Fibroblast of mammary gland (primary cell): ENCODE measurements at regions not wholly inside any gene's neighbourhood (a gene's known extent, or its start where the extent isn't known, plus 50 kb on each side); places are given as distances from the start of the nearest gene placed in this dataset.

ENCODE experiments used
- DNase-seq: peaks from one replicate; pipeline ENCODE4 v3.0.0-alpha.2; 2010; ENCODE audit warnings: low read depth
- H3K4me3 ChIP-seq: 2 replicates; pipeline ENCODE4 v1.5.1; 2011; ENCODE audit warnings: low read depth, mild to moderate bottlenecking, low read length, moderate library complexity; ENCODE audit not compliant: control insufficient read depth
- TF ChIP-seq, protein P1 (sequence below): conservative IDR thresholded peaks from 2 replicates; pipeline ENCODE4 v1.5.1; 2011; ENCODE audit warnings: low read depth, low read length, inconsistent platforms; ENCODE audit not compliant: control insufficient read depth, insufficient read depth

- DNase-seq: no peak
- TF ChIP-seq, protein P1, sequence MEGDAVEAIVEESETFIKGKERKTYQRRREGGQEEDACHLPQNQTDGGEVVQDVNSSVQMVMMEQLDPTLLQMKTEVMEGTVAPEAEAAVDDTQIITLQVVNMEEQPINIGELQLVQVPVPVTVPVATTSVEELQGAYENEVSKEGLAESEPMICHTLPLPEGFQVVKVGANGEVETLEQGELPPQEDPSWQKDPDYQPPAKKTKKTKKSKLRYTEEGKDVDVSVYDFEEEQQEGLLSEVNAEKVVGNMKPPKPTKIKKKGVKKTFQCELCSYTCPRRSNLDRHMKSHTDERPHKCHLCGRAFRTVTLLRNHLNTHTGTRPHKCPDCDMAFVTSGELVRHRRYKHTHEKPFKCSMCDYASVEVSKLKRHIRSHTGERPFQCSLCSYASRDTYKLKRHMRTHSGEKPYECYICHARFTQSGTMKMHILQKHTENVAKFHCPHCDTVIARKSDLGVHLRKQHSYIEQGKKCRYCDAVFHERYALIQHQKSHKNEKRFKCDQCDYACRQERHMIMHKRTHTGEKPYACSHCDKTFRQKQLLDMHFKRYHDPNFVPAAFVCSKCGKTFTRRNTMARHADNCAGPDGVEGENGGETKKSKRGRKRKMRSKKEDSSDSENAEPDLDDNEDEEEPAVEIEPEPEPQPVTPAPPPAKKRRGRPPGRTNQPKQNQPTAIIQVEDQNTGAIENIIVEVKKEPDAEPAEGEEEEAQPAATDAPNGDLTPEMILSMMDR: no peak
- H3K4me3 ChIP-seq: no peak overlapping the region
Measured at GRCh38 chr9:32873131-32873530, 89.8 kb downstream of the TMEM215 start.

- DNase-seq: peak; percentile 12
- H3K4me3 ChIP-seq: no peak overlapping the region
- TF ChIP-seq, protein P1: no peak
Measured at GRCh38 chr9:32873553-32873952, 90.2 kb downstream of the TMEM215 start.

DNA sequence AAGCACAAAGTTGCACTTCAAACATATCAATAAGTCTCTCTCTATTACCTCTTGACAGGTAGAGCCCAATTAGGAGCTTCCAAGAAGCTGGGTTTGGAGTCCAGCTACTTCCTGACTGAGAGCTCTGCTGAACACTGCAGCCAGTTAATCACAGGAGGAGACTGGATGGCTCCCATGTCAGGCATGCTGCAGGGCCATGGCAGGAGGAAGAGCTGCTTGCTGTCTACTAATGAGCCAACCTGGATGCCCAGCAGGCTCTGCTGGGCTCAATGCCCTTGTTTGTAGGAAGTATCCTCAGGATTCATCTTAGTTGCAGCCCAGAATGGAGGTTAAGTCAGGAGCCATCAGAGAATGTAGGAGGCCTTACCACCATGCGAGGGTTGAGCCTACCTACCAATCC lies 91.9 kb downstream of the TMEM215 start:
- H3K4me3 ChIP-seq: no peak overlapping the region
- TF ChIP-seq, protein P1: no peak
- DNase-seq: no peak

GRCh38 chr9:32875748-32876147 lies 92.4 kb downstream of the TMEM215 start:
- TF ChIP-seq, protein P1: no peak
- no peak overlapping the region for H3K4me3 ChIP-seq
- DNase-seq: no peak

- TF ChIP-seq, protein P1: no peak
- no peak for DNase-seq
Measured at GRCh38 chr9:32877103-32877502, 93.8 kb downstream of the TMEM215 start.

DNA sequence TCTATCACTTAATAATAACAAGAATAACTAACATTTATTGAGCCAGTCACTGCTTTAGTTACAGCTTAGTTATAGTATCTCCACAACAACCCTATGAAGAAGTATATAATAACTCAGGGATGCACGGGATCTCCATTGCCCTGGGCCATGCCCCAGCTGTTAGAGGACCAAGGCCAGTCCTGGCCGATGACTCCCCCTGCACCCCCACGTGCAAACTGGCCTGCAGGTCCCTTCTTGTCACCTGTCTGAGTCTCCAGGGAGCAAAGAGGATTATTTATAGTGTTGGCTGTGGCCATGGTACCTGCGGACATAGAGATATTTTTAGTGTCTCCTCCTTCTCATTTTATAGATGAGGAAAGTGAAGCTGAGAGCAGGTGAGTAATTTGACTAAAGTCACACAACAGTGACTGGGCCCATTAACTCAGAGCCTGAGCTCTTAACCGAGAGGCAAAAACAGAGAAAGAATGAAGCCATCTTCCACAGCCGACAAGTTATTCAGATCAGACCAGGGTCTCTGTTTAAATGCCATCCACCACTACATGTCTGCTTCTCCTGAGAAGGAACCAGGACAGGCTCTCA lies 94.4 kb downstream of the TMEM215 start:
- DNase-seq: no peak
- no peak overlapping the region for H3K4me3 ChIP-seq
- TF ChIP-seq, protein P1: no peak

More at GRCh38 chr9:32877103-32877502, 93.8 kb downstream of the TMEM215 start:
- H3K4me3 ChIP-seq: no peak overlapping the region

DNA sequence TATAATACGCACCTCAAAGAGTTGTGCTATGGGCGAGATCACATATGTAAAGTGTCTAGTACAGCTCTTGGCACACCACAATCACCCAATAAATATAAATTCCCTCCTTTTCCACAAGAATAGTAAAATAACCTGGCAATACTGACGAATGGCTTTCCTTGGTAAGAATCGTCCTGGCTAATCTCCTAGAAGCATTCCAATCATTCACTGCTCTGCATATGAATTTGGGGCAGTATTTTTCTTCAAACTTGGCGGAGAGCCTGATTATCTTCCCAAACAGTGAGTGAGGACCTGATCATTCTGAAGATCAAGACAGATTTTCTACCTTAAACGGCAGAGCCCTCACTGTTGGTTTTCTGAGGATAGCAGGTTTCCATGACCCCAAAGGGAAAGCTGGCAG lies 96.0 kb downstream of the TMEM215 start:
- DNase-seq: no peak
- TF ChIP-seq, protein P1: no peak
- H3K4me3 ChIP-seq: no peak overlapping the region
